ENCODE measurements at regions not wholly inside any gene's neighbourhood (a gene's known extent, or its start where the extent isn't known, plus 50 kb on each side); places are given as distances from the start of the nearest gene placed in this dataset.

DNA sequence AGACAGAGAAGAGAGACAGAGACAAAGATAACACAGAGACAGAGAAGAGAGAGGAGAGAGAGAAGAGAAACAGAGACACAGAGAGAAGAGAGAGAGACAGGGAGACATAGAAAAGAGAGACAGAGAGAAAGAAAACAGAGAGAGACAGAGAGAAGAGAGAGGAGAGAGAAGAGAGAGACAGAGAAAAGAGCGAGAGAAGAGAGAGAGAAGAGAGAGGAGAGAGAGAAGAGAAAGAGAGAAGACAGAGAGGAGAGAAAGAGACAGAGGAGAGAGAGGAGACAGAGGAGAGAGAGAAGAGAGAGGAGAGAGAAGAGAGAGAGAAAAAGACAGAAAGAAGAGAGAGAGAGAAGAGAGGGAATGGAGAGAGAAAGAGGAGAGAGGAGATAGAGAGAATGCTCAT is 601.1 kb upstream of the PRKX start:
- H3K4me3 ChIP-seq (ENCODE audit: low read length) = no peak overlapping the region
- H3K9ac ChIP-seq (ENCODE audit: low read length) = no peak overlapping the region
- H4K20me1 ChIP-seq (ENCODE audit: insufficient read depth, low read length) = no peaks in the 10 kb centered on the region
- H3K4me1 ChIP-seq (ENCODE audit: low read length) = no peaks in the 10 kb centered on the region
- TF ChIP-seq EZH2phosphoT487 (IDR thresholded peaks at IDR 0.05; ENCODE audit: low read depth) = no peak
- TF ChIP-seq, protein P1, sequence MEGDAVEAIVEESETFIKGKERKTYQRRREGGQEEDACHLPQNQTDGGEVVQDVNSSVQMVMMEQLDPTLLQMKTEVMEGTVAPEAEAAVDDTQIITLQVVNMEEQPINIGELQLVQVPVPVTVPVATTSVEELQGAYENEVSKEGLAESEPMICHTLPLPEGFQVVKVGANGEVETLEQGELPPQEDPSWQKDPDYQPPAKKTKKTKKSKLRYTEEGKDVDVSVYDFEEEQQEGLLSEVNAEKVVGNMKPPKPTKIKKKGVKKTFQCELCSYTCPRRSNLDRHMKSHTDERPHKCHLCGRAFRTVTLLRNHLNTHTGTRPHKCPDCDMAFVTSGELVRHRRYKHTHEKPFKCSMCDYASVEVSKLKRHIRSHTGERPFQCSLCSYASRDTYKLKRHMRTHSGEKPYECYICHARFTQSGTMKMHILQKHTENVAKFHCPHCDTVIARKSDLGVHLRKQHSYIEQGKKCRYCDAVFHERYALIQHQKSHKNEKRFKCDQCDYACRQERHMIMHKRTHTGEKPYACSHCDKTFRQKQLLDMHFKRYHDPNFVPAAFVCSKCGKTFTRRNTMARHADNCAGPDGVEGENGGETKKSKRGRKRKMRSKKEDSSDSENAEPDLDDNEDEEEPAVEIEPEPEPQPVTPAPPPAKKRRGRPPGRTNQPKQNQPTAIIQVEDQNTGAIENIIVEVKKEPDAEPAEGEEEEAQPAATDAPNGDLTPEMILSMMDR (IDR thresholded peaks at IDR 0.05; ENCODE audit: low read depth, low read length) = no peak
- H3K27ac ChIP-seq (ENCODE audit: low read length) = no peak overlapping the region
- no peaks in the 10 kb centered on the region for H3K9me3 ChIP-seq (ENCODE audit: insufficient read depth, low read length)
- H3K4me2 ChIP-seq (ENCODE audit: low read length) = no peak overlapping the region
- H2AFZ ChIP-seq (ENCODE audit: low read depth, low read length) = no peak overlapping the region
- no peaks in the 10 kb centered on the region for H3K27me3 ChIP-seq (ENCODE audit: low read depth, low read length)
- H3K79me2 ChIP-seq (ENCODE audit: low read length) = no peaks in the 10 kb centered on the region
- H3K36me3 ChIP-seq (replicated peaks; ENCODE audit: low read depth, low read length) = no peaks in the 10 kb centered on the region

DNA sequence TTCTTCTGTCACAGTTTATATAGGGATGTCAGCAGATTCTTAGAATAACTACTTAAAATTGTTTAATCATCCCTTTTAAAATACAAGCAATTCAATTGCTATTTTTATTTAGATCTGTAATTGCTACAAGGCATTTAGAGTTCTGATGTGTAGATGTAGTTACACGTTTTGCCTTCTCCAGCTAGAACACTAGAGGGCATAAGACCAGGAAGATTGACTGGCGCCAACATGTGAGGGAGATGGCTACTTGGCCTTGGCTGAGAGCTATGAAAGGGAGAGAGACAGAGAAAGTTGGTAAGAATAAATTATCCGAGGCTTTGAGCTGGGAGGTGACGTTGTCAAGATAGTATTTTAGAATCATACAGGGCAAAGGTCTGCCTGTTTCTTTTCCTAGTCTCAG is 563.7 kb upstream of the PRKX start:
- Histone ChIP-seq H3K9ac (ENCODE audit: low read length) (no peak overlapping the region), H3K36me3 (replicated peaks; ENCODE audit: low read depth, low read length) (no peaks in the 10 kb centered on the region), H3K4me3 (ENCODE audit: low read length) (no peak overlapping the region), H3K9me3 (ENCODE audit: insufficient read depth, low read length) (no peaks in the 10 kb centered on the region), H3K27ac (ENCODE audit: low read length) (no peak overlapping the region), H3K4me1 (ENCODE audit: low read length) (no peaks in the 10 kb centered on the region), H4K20me1 (ENCODE audit: insufficient read depth, low read length) (no peaks in the 10 kb centered on the region), H3K4me2 (ENCODE audit: low read length) (no peak overlapping the region), H3K79me2 (ENCODE audit: low read length) (no peaks in the 10 kb centered on the region), H2AFZ (ENCODE audit: low read depth, low read length) (no peak overlapping the region), H3K27me3 (ENCODE audit: low read depth, low read length) (no peaks in the 10 kb centered on the region)
- TF ChIP-seq, protein P1 (IDR thresholded peaks at IDR 0.05; ENCODE audit: low read depth, low read length) = peak; percentile 38
- TF ChIP-seq EZH2phosphoT487 (IDR thresholded peaks at IDR 0.05; ENCODE audit: low read depth) = no peak

DNA sequence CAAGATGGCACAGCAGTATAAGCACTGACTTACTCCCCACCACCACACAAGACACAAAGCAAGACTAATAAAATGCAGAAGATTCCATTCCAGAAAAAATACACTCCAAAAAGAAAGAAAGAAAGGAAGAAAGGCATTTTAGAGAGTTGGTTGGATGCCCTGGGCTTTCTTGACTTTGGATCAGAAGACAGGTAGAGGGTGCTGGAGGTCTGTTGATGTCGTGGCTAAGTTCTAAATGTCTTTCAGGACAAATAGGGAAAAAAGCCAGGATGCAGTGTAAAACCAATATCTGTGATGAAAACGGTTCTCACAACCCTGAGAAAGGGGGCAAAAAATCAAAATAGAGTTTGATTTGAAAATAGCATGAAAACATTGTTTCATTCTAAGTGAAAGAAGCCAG is 555.2 kb upstream of the PRKX start:
- Histone ChIP-seq H4K20me1 (ENCODE audit: insufficient read depth, low read length) (no peaks in the 10 kb centered on the region), H3K36me3 (replicated peaks; ENCODE audit: low read depth, low read length) (no peaks in the 10 kb centered on the region), H3K27me3 (ENCODE audit: low read depth, low read length) (no peaks in the 10 kb centered on the region), H2AFZ (ENCODE audit: low read depth, low read length) (no peak overlapping the region), H3K9me3 (ENCODE audit: insufficient read depth, low read length) (no peaks in the 10 kb centered on the region), H3K4me3 (ENCODE audit: low read length) (no peak overlapping the region), H3K9ac (ENCODE audit: low read length) (no peak overlapping the region), H3K79me2 (ENCODE audit: low read length) (no peaks in the 10 kb centered on the region), H3K4me2 (ENCODE audit: low read length) (no peak overlapping the region), H3K27ac (ENCODE audit: low read length) (no peak overlapping the region), H3K4me1 (ENCODE audit: low read length) (no peaks in the 10 kb centered on the region)
- TF ChIP-seq EZH2phosphoT487 (IDR thresholded peaks at IDR 0.05; ENCODE audit: low read depth) = no peak
- TF ChIP-seq, protein P1 (IDR thresholded peaks at IDR 0.05; ENCODE audit: low read depth, low read length) = no peak

DNA sequence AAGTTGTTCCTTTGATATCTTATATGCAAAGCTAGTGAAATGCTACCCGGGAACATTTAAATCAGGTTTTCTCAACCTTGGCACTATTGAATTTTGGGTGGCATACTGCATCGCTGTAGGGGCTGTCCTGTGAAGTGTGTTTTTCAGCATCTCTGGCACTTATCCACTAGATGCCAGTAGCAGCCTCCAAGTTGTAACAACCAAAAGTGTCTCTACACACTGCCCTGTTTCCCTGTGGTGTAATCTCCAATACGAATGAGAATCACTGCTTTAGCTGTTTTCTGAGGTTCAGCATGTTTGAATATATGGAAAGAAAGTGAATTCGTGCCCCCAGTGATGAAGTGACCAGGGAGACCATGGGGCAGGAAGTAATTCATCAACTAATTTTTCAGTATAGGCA is 551.6 kb upstream of the PRKX start:
- no peak for TF ChIP-seq EZH2phosphoT487 (IDR thresholded peaks at IDR 0.05; ENCODE audit: low read depth)
- TF ChIP-seq, protein P1 (IDR thresholded peaks at IDR 0.05; ENCODE audit: low read depth, low read length) = no peak
- Histone ChIP-seq H3K27ac (ENCODE audit: low read length) (no peak overlapping the region), H3K9me3 (ENCODE audit: insufficient read depth, low read length) (no peaks in the 10 kb centered on the region), H3K4me2 (ENCODE audit: low read length) (no peak overlapping the region), H3K79me2 (ENCODE audit: low read length) (no peaks in the 10 kb centered on the region), H2AFZ (ENCODE audit: low read depth, low read length) (no peak overlapping the region), H3K4me3 (ENCODE audit: low read length) (no peak overlapping the region), H4K20me1 (ENCODE audit: insufficient read depth, low read length) (no peaks in the 10 kb centered on the region), H3K4me1 (ENCODE audit: low read length) (no peaks in the 10 kb centered on the region), H3K9ac (ENCODE audit: low read length) (no peak overlapping the region), H3K27me3 (ENCODE audit: low read depth, low read length) (no peaks in the 10 kb centered on the region), H3K36me3 (replicated peaks; ENCODE audit: low read depth, low read length) (no peaks in the 10 kb centered on the region)

Measured in OCI-LY3 (cell line).